ENCODE measurements at regions not wholly inside any gene's neighbourhood (a gene's known extent, or its start where the extent isn't known, plus 50 kb on each side); places are given as distances from the start of the nearest gene placed in this dataset.
A peak's percentile ranks its signal among the peaks of the same experiment; 100 is the strongest.

DNA sequence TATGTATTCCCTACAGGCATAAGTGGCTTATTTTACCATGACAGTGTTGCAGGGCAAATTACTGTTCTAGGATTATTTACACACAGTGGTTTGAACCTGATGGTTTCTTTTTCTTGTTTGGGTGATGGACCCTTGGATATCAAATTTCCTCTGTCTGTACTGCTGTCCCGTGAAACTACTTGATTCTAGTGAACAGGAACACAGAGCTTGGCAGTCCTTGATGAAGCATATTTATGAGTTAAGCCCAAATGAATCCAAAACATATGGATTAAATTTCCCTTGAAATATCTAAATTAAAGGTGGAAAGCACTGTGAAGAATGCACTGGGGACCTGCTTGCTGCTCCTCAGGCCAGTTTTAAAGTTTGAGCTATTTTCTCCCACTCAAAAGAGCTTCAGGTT lies 635.3 kb downstream of the INHBA start (continued):
- TF ChIP-seq PAX8 (IDR thresholded peaks at IDR 0.05) (no peak), SUZ12 (IDR thresholded peaks at IDR 0.05; ENCODE audit: unreplicated experiment) (no peak), MEF2B (IDR thresholded peaks at IDR 0.05; ENCODE audit: partially characterized antibody, poor library complexity, severe bottlenecking) (no peak)
- TF ChIP-seq, protein P1, sequence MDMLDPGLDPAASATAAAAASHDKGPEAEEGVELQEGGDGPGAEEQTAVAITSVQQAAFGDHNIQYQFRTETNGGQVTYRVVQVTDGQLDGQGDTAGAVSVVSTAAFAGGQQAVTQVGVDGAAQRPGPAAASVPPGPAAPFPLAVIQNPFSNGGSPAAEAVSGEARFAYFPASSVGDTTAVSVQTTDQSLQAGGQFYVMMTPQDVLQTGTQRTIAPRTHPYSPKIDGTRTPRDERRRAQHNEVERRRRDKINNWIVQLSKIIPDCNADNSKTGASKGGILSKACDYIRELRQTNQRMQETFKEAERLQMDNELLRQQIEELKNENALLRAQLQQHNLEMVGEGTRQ (IDR thresholded peaks at IDR 0.05; ENCODE audit: borderline replicate concordance, low read depth, low read length) = no peak

DNA sequence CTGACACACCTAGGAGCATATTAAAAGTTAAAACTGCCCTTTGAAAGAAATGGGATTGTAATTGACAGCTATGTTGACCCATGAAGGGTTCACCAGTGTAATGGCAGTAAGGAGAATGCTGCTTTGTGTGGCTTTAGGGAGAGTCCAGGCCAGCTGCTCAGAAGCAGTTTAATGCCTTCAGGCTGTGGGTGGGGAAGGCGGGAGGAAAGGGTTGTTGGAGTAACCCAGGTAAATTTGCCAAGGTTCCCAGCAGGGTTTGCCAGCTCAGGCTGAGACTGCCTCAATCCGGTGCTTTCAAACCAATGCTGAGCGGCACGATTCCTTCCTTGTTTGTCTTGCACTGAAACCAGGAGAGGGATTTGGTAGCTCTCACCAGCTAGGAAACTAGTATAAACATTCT lies 637.2 kb downstream of the INHBA start:
- WGBS (ENCODE audit: insufficient coverage, insufficient replicate concordance, low lambda C conversion rate, missing lambda C conversion rate) = 11% methylated on average over 4 of the region's 4 CpGs
- intact Hi-C loops (cut with micrococcal nuclease; ENCODE audit: unreplicated experiment) (no loop called here), in situ Hi-C loops (cut with MboI) (no loop called here)
- Histone ChIP-seq H3K27ac (ENCODE audit: control insufficient read depth, insufficient read depth) (no peak overlapping the region), H3K4me3 (no peak overlapping the region), H3K4me1 (ENCODE audit: control insufficient read depth, insufficient read depth, low read length) (no peaks in the 10 kb centered on the region), H3K4me2 (ENCODE audit: control insufficient read depth, insufficient read depth) (no peak overlapping the region), H3K9me3 (replicated peaks; ENCODE audit: control insufficient read depth, insufficient read depth, low read length) (no peaks in the 10 kb centered on the region; the same call in 2 of the 3 replicates), H3K79me2 (ENCODE audit: control insufficient read depth, insufficient read depth, low read length) (no peaks in the 10 kb centered on the region), H3K9ac (ENCODE audit: control insufficient read depth, insufficient read depth, low read length) (no peak overlapping the region), H3K27me3 (replicated peaks in 1 of 2; ENCODE audit: control insufficient read depth in 2 of 2, insufficient read depth in 2 of 2, low read length in 1 of 2) (no peaks in the 10 kb centered on the region), H4K20me1 (ENCODE audit: control insufficient read depth, insufficient read depth) (no peaks in the 10 kb centered on the region), H3K36me3 (ENCODE audit: control insufficient read depth in 2 of 2, insufficient read depth in 2 of 2, low read length in 1 of 2) (no peaks in the 10 kb centered on the region), H2AFZ (ENCODE audit: control insufficient read depth, low read depth, low read length) (no peak overlapping the region)
- DNase-seq (ENCODE audit: low read depth, low spot score) (no peak), ATAC-seq (peak; percentile 55), FAIRE-seq (no peak)
- BruUV-seq (replicated peaks) = no TSS peak
- RAD21 ChIA-PET (ENCODE audit: unreplicated experiment) = interaction anchor here (0.6 to 1.5 kb wide), 2 partner anchors 38 to 67 kb away, joined by 3 read pairs; no protein-coding TSS in a partner anchor
- SMC1A ChIA-PET (ENCODE audit: uncharacterized antibody, unreplicated experiment) = interaction anchor here (0.6 kb wide), 1 partner anchor 20 kb away, joined by 3 read pairs; no protein-coding TSS in a partner anchor
- POLR2A ChIA-PET = no interaction called here
- CTCF ChIA-PET = interaction anchor here (1.3 kb wide), 1 partner anchor 304 kb away, joined by 3 read pairs; no protein-coding TSS in a partner anchor
- TF ChIP-seq CBX5 (IDR thresholded peaks at IDR 0.05; ENCODE audit: low read depth) (no peak), ZZZ3 (IDR thresholded peaks at IDR 0.05; ENCODE audit: control insufficient read depth, insufficient read length, low read depth) (no peak), TCF7 (IDR thresholded peaks at IDR 0.05; ENCODE audit: borderline replicate concordance) (no peak), MEF2A (IDR thresholded peaks at IDR 0.05; ENCODE audit: insufficient read depth, low read depth, low read length) (no peak), EZH2 (IDR thresholded peaks at IDR 0.05; ENCODE audit: borderline replicate concordance, control insufficient read depth, low read depth, low read length) (no peak), NRF1 (conservative IDR thresholded peaks at IDR 0.05; ENCODE audit: low read depth, low read length) (no peak), SIX5 (IDR thresholded peaks at IDR 0.05; ENCODE audit: low read depth, low read length, severe bottlenecking) (no peak)
- TF ChIP-seq, protein P2, sequence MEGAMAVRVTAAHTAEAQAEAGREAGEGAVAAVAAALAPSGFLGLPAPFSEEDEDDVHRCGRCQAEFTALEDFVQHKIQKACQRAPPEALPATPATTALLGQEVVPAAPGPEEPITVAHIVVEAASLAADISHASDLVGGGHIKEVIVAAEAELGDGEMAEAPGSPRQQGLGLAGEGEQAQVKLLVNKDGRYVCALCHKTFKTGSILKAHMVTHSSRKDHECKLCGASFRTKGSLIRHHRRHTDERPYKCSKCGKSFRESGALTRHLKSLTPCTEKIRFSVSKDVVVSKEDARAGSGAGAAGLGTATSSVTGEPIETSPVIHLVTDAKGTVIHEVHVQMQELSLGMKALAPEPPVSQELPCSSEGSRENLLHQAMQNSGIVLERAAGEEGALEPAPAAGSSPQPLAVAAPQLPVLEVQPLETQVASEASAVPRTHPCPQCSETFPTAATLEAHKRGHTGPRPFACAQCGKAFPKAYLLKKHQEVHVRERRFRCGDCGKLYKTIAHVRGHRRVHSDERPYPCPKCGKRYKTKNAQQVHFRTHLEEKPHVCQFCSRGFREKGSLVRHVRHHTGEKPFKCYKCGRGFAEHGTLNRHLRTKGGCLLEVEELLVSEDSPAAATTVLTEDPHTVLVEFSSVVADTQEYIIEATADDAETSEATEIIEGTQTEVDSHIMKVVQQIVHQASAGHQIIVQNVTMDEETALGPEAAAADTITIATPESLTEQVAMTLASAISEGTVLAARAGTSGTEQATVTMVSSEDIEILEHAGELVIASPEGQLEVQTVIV (IDR thresholded peaks at IDR 0.05; ENCODE audit: borderline replicate concordance, partially characterized antibody) = no peak
- TF ChIP-seq, protein P3, sequence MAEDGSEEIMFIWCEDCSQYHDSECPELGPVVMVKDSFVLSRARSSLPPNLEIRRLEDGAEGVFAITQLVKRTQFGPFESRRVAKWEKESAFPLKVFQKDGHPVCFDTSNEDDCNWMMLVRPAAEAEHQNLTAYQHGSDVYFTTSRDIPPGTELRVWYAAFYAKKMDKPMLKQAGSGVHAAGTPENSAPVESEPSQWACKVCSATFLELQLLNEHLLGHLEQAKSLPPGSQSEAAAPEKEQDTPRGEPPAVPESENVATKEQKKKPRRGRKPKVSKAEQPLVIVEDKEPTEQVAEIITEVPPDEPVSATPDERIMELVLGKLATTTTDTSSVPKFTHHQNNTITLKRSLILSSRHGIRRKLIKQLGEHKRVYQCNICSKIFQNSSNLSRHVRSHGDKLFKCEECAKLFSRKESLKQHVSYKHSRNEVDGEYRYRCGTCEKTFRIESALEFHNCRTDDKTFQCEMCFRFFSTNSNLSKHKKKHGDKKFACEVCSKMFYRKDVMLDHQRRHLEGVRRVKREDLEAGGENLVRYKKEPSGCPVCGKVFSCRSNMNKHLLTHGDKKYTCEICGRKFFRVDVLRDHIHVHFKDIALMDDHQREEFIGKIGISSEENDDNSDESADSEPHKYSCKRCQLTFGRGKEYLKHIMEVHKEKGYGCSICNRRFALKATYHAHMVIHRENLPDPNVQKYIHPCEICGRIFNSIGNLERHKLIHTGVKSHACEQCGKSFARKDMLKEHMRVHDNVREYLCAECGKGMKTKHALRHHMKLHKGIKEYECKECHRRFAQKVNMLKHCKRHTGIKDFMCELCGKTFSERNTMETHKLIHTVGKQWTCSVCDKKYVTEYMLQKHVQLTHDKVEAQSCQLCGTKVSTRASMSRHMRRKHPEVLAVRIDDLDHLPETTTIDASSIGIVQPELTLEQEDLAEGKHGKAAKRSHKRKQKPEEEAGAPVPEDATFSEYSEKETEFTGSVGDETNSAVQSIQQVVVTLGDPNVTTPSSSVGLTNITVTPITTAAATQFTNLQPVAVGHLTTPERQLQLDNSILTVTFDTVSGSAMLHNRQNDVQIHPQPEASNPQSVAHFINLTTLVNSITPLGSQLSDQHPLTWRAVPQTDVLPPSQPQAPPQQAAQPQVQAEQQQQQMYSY (CRISPR knock-in tag; IDR thresholded peaks at IDR 0.05) = no peak

All from GM12878 (cell line).